Colon (tissue), 2 donors: ENCODE measurements at regions not wholly inside any gene's neighbourhood (a gene's known extent, or its start where the extent isn't known, plus 50 kb on each side); places are given as distances from the start of the nearest gene placed in this dataset.
"Not testable (repeated sequence)": the region's sequence is repeated elsewhere in the genome, so short reads cannot be mapped to it uniquely, and the experiment has no call there.

Experiments
- FAIRE-seq: peaks from 2 replicates; lab custom pipeline; 2012; peaks lifted over from hg19 to GRCh38; lab: Jason Lieb, UNC
- donor health status: control.
- donor health status: control.

DNA sequence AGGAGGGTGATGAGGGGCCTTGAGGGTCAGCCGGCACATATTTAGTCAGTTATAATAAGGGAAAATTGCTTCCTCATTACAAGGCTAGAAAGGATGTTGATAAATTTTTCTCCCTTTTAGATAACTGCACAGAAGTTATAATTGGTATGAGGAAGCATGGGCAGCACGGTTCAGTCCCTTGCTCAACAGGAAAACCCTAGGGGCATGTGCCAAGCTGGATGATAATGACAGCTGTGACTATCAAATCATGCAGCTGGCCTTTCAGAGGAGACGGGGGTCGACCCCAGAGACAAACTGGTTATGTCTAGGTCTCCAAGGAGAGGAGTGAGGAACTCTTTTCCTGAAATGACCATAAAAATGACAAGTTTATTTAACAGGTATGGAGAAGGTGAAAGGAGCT lies 448.1 kb upstream of the VRK2 start:
- FAIRE-seq = no peak

DNA sequence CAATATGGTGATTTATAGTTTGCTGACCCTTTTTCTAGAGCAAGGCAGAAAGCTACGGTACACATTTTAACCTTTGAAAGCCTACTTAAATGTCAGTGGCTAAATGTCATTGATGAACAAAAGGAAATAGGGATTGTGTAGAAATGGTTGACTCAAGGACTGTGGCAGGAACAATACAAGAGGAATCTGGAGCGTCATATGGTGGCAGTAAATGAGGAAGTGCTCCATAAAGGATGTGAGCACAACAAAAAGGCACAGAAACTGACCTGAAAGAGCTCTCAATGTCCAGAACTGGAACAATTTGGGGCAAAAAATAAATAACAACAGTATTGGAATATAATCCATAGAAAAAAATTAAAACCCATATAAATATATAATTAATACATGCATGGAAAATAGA lies 443.9 kb upstream of the VRK2 start:
- no peak for FAIRE-seq

DNA sequence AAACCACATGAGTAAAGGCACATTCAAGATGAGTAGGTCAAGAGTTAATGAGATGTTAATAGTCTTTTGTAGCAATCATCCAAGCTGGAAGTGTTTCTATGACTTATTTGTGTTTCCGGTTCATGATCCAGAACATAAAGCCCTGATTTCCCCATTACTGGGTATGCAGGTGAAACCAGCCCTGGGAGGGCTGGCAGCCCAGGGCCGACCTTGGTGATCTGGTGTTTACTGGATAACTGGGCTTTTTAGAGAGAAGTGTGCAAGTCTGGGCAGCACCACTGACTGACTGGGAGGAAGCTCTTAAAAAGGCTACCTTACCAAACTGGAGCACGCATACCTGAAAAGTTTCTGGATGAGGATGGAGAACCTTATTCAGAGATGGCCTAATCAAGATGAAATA lies 431.6 kb upstream of the VRK2 start:
- no peak for FAIRE-seq

DNA sequence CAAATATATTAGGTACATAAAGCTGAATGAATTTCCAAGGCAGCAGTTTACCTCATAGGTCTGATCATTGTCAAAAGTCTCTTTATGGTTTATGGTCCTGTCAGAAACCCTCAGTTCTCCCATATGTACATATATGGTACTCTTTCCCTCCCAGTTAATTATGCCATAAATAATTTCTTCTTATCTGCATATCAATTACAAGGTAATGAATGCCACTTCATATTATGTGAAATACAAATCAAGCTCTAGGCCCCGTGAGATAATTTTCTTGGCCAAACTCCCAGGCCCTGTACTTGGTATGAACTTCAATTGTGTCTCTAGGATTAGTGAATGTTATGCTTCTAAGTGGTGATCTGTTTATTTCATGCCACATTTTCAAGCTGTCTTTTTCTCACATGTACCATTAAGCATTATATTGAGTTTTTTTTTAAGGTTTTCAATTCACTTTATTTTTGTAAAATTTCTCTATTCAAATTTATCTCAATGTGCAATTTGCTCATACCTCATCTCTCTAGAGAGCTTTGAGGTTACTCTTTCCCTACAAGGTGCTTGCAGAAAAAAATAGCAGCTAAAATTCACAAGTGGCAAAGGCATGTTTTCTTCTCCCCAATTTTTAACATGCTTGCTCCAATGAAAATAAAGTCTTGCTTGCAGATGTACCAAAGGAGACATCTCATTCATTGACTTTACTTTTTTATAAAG lies 430.6 kb upstream of the VRK2 start:
- FAIRE-seq = no peak

DNA sequence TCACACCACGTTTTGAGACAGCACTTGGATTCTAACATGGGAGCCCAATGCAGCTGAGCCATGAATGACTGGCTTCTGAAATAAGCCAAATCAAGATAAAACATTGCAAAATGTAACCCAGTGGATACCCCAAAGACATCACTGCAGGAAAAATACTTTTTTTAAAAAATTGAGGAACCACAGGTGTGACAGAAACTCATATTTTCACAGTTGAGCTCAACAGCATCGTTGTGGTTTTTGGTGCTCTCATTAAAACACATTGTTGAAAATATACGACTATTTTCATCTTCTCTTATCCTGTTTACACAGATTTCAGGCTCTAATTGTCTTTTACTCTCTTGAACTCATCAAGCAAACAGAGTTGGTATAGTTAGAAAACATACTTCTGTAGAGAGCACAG lies 429.3 kb upstream of the VRK2 start:
- no peak for FAIRE-seq

DNA sequence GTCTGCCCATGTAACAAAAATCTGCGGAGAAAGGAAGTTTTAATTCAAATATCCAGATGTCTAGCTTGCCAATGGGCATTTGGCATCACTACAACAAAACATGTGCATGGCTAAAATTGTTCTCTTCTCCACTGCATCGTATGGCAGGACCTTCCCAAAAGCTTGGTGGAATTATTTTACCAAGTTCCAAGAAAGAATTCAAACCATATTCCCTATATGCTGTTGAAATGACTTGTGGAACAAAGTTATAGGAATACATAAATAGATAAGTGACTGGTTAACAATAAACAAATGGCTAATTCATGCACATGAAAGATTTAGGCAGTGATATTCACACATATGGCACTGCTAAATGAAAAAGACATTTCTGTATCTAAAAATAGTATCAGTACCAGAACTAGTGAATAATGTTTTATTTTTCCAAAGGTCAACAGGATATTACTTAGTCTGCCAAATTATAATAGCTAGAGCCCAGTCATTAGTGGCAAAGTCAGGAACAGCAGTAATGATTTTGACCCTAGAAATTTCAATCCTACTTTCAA lies 425.4 kb upstream of the VRK2 start:
- FAIRE-seq = no peak

DNA sequence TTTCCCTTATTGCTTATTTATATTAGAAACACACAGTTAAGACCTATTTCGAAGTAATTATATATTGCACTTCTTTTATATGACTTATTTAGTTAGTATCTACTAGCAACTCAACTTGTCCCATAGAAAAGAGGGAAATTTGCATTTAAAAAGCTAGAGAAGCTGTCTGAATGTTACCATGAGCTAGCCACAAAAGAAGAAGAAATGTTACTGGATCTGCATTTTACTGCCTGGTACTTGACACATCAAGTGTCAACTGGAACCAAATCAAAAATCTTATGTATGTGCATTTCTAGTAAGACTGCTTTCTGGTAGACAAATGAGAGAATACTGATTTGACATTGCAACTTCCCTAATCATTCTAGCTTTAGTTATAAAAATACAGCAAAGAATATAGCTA lies 424.6 kb upstream of the VRK2 start:
- no peak for FAIRE-seq

DNA sequence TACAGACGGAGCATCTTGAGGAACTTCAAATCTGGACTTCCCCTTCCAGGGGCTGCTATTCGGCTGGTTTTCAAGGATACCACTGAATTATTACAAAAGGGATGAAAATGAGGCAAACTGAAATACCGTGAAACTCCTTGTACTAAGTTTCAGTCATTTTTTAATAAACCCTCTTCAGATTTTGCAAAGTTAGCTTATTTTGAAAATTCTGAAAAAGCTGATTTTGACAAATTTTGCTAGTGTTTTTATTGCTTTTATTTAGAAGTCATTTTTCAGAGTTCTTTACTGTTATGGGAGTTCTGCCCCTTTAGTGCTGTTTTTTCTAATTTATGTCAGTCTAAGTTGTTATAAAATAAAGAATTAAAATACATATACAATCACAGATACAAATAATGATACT lies 390.4 kb upstream of the VRK2 start:
- FAIRE-seq = no peak

DNA sequence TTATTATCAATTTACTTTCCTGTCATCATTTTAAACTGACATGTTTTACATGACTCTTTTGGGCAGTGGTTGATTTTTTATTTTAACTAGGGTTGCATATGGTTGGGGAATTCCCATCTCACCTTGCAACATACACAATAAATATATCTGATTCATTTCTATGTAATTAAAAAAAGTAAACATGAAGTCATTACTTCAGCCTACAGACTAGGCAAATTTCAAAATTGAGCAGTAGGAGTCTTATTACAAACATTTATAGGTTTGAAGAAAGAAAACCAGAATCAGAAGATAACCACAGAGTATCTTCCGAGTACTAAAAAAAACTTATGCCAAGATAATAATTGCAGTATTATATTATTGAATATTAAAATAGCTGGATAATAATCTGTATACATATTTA lies 377.0 kb upstream of the VRK2 start:
- no peak for FAIRE-seq

DNA sequence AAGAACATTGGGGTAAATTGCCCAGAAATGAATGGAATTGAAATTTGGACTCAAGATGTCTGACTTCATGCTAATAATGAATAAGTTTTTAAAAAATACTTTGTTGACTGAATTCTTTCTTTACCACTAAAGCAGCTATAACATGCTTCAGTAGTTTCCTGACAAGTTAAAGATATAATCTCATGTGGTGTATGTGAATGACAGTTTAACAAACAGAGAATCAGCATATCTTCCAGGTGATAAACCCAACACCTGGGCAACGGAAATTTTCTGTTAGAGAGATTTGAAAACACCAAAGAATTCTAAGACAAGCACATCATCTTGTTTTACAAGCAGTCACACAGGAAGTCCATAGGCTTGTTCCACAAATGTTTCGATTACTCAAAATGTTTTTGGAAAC lies 372.6 kb upstream of the VRK2 start:
- FAIRE-seq = no peak

DNA sequence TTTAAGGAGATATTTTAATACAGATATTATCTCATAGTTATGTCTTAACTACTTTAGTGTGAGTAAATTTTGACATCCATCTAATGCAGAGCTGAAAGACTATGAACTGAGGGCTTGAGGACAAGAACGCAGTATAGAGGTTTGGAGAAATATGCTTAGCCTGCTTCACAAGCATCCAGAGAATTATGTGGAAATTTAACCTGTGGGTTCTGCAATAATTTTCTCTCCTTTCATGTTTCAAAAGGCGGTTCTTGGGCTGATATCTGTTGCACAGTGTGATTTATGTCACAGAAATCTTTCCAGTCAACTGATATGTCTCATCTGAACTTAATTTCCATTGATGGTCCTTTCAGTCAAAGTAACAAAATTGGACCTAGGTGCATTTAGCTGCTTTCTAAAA lies 371.9 kb upstream of the VRK2 start:
- no peak for FAIRE-seq

DNA sequence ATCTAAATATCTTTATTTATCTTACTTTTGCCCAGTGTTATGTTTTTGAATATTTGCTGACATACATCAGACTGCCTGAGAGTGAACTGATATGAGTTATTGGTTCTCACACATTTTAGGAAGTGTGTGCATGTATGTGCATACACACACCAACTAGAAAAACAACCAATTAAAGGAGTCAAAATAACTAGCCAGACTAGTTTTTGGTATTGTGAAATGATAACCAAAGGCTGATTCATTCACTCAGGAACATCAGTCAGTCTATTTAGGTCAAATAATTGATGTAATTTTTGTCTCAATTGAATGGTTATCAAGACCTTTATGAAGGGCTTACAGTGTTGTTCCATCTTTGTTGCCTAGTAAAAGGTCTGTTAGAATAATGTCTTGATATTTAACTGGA lies 369.3 kb upstream of the VRK2 start:
- FAIRE-seq = no peak

DNA sequence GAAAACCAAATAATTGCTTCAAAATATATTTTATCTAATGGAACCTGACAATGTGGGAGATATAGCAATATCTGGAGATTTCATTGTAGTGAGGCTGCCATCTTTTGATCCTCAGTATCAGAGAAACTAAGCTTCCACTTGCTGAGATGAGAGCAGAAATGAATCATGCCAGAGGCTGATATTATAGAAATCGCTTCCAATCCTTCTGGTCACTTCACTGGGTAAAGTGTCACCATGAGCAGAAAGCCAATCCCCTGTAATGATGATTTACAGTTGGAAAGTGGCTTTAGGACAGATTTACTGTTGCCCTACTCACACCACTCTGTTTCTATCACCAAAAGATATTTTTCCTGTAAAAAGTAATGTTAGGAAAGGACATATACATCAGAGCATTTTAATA lies 365.0 kb upstream of the VRK2 start:
- FAIRE-seq = no peak

DNA sequence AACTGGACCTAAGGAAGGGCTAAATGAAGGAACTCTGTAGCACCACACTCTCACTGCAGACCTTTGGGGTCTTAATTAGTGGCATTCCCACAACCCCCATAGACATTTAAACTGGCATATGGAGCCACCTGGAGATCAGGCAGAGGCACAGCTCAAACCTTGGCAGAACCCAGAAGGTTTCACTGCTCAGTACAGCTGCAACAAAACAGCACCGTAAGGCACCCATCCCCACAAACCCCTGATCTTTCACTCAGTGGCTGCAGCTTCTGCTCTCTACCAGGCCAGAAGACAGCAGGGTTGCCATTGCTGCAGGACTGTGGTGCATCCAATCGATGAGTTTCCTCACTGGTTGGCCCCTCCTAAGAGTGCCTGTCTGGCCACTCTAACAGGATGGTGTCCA lies 361.6 kb upstream of the VRK2 start:
- no peak for FAIRE-seq

DNA sequence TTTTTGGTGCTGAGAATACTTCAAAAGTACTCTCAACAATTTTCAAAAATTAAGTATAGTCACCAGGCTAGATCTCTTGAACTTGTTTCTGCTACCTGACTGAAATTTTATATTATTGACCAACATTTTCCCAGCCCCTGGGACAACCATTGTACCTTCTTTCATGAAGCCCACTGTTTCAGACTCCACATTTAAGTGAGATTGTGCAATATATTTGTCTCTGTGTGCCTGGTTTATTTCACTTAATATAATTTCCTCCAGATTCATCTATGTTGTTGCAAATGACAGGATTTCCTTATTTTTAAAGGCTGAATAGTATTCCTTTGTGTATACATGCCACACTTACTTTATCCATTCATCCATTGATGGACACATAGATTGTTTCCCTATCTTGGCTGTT lies 354.2 kb upstream of the VRK2 start:
- no peak for FAIRE-seq

DNA sequence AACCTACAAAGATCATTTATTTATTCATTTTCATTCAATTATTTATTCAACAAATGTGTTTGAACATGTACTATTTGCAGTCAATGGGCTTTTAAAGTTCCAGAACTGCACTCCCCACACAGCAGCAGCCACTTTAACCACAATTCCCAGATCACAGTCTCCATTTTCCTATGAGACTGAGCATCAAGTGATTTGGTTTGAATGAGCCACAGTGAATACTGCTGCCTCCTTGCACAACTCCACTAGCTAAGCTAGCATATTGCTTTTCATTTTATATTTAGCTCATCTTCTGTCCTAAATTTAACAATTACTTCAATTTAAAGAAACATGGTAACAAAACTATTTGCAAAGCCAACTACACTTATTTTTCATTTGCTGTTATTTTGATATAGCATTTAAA lies 353.4 kb upstream of the VRK2 start:
- no peak for FAIRE-seq

DNA sequence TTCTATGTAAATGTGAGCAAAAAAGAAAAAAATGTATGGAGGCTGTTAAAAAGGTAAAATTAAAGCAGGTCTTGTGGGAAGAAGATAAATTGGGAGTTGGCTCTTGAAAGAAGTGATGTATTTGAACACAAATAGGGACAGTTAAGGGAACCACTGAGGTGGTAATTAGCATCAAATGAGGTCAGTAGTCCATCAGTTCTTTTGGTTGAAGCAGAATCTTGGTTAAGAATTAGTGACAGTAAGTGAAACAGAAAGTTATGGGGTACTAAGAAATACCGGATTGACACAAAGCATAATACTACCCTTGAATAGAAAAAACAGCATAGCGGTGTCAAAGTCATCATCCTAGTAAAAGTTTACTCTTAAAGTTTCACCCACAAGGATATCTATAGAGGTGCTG lies 352.6 kb upstream of the VRK2 start:
- FAIRE-seq = no peak

DNA sequence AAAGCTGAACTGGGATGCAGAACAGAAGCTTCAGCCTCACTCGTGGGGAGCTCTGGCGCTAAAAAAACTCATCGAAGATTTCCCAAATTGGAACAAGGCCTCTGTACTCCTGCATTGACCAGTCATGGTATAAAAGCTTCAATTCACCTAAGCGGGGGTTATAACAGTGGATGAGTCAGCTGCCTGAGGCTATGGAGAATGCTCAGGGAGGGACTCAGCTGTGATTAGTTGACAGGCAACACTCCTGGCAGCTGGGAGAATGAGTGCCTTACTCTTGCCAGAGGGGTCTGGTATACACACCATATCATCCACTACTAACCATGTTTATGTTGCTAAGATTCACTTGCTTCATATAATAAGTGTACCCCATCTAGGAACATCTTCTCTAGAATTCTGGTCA lies 350.6 kb upstream of the VRK2 start:
- no peak for FAIRE-seq

DNA sequence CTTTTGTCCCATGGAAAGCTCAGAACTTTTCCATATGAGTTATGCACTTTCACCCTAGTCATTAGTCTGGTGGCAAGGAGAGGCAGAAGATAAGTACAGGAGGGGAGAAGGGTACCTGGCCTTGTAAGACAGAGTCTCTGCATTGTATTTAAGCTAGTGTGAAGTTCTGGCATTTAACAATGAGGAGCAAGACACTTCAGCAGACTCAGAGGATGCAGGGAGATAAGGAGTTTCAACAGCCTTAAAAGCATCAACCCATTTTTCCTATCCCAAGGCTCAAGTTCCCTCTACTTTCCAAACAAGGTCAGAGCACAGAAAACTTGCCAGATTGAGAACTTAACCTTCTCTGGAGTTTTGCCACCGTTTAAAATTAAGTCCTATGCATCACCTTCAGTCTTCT lies 348.2 kb upstream of the VRK2 start:
- FAIRE-seq = no peak

DNA sequence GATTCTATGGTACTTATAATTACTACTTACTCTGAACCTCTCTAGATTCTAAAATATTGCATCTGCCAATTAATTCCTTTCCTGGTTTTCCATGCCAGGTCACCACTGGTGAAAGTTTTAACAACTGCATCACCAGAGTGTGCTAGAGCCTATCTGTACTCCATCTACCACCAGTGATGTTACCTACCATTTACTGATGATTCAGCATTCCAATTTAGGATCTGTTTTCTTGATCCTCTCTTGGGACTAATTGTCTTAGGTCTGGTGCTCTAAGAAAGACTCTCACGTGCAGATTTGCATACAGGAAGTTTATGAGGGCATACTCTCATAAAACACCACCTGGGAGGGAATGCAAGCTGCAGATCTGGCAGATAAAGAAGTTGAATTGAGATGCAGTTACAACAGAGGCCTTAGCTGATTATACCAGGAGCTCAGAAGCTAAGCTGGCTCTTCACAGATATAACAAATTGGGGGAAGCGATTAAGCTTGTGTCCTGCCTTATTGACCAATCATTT lies 347.6 kb upstream of the VRK2 start:
- no peak for FAIRE-seq

DNA sequence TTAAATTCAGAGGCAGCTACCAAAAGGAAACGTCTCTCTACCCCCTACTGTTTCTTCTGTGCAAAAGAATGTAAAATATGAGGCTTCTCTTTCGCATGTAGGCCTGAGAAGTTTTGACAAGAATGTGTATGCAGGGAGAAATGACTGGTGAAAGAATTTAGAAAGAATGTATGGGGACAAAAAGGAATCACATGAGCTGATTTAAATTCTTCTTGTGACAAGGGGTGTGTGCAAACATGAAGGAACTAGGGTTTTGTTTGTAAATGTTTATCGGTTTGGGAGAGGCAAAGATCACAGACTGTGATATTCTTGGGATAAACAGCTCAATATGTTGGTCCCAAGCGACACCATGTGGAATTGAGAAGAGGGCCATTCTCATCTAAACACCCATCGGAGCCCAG lies 345.2 kb upstream of the VRK2 start:
- FAIRE-seq = no peak

DNA sequence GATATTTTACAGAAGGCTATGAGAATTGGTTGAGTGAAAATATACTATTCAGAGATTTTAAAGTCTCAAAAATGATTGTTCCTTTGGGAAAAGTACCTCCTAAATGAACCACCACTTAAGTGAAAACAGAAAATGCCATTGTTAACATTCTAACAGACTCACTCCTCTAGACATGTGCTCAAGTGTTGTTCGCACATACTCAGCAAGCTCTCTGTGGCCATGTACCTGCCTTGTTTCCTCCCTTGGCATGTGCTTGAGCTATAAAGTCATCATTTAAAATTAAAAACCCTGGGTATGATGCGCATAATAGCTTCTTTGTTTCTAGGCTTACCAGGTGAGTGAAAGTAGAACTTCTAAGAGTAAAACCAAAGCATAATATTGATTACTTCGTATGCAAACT lies 343.2 kb upstream of the VRK2 start:
- no peak for FAIRE-seq

DNA sequence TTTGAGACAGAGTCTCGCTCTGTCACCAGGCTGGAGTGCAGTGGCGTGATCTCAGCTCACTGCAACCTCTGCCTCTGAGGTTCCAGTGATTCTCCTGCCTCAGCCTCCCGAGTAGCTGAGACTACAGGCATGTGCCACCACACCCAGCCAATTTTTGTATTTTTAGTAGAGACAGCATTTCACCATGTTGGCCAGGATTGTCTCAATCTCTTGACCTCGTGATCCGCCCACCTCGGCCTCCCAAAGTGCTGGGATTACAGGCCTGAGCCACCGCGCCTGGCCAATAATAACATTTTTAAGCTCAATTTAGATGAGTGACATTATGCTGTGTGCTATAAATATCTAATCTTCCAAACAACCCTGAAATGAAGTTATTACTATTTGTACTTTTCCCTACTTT lies 338.8 kb upstream of the VRK2 start:
- not testable (repeated sequence) for FAIRE-seq

DNA sequence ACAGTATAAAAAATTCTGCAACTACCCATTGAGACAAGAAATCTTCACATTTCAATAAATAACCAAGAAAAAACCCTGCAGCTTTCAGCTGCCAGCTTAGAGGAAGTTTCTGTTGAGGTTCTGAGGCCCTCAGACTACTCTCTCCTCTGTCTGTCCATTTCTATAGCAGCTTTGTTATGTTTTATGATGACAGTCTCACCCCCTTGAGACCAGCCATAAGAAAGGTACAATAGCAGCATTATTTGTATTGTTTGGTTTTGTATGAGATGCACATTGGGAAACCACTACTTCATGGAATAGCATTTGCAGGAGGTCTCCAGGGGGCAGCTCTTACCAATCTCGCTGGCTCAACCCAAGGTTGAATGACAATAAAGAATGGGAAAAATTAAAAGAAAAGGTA lies 334.6 kb upstream of the VRK2 start:
- FAIRE-seq = no peak
